ENCODE measurements at regions not wholly inside any gene's neighbourhood (a gene's known extent, or its start where the extent isn't known, plus 50 kb on each side); places are given as distances from the start of the nearest gene placed in this dataset.

DNA sequence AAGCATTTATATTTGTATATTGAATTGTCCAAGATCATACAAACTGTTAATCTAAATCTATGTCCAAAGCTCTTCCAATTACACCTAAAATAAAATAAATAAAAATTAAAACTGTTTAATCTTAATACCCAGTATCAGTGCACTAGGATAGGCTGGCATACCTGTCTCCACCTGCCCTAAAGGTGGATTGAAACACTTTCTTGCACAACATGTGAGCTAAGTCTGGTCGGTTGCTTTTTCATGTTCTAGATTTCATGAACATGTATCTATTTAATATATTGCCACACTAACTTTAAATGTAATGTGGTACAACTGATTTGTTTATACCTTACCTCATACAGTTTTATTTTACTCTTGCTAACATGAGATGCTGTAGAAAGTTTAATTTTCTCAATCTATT is 193.0 kb downstream of the VGLL3 start:
- intact Hi-C loops (cut with DNase I; ENCODE audit: low total_unique reads) = no loop called here
- Histone ChIP-seq H3K4me3 (no peak overlapping the region), H3K36me3 (ENCODE audit: low read depth, missing control alignments) (no peaks in the 10 kb centered on the region), H3K27ac (no peak overlapping the region), H3K9me3 (no peaks in the 10 kb centered on the region), H3K27me3 (no peaks in the 10 kb centered on the region), H3K4me1 (peaks cover 4% of the 10 kb centered on the region)
- TF ChIP-seq, protein P1, sequence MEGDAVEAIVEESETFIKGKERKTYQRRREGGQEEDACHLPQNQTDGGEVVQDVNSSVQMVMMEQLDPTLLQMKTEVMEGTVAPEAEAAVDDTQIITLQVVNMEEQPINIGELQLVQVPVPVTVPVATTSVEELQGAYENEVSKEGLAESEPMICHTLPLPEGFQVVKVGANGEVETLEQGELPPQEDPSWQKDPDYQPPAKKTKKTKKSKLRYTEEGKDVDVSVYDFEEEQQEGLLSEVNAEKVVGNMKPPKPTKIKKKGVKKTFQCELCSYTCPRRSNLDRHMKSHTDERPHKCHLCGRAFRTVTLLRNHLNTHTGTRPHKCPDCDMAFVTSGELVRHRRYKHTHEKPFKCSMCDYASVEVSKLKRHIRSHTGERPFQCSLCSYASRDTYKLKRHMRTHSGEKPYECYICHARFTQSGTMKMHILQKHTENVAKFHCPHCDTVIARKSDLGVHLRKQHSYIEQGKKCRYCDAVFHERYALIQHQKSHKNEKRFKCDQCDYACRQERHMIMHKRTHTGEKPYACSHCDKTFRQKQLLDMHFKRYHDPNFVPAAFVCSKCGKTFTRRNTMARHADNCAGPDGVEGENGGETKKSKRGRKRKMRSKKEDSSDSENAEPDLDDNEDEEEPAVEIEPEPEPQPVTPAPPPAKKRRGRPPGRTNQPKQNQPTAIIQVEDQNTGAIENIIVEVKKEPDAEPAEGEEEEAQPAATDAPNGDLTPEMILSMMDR (IDR thresholded peaks at IDR 0.05) = no peak
- no peak for TF ChIP-seq POLR2A (IDR thresholded peaks at IDR 0.05)
- DNase-seq = no peak
- 83 to 93% methylated on average over 1 of the region's 1 CpG for WGBS, 2 donors

DNA sequence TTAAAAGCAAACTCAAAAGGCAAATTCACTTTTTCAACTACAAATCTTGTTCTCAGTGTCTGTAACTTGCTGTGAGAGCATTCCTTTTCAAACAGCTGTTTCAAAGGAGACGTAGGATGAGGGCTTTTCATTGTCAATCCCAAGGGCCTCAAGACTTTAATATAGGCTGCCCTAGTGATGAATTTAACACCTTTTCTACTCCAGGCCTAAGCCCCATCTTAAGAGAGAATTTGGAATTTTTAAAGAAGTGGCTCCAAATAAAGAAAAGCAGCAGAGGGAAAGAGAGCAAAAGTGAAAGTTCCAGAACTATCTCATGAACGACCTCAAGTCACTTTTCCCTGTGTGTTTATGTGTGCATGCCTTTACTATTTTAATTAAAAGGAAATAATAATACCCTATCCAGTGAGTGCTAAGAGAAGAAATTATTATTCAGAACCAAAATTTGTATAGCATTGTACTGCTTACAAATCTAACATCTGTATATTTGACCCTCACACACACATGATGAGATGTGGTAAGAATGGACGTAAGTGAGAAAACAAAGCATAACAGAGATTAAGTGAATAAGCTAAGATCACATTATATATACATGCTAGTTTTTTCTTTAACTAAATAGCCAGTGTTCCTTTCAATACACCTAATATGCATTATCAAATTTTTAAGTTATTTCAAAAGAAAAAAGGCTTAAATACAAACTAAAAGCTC is 196.4 kb downstream of the VGLL3 start:
- Histone ChIP-seq H3K36me3 (ENCODE audit: low read depth, missing control alignments) (no peaks in the 10 kb centered on the region), H3K27me3 (no peaks in the 10 kb centered on the region), H3K4me3 (no peak overlapping the region), H3K9me3 (no peaks in the 10 kb centered on the region), H3K27ac (peak overlapping the region; percentile 59 to 86), H3K4me1 (peaks cover 4% of the 10 kb centered on the region)
- DNase-seq = no peak
- intact Hi-C loops (cut with DNase I; ENCODE audit: low total_unique reads) = no loop called here
- 49 to 52% methylated on average over 3 of the region's 3 CpGs for WGBS, 2 donors
- TF ChIP-seq, protein P1 (IDR thresholded peaks at IDR 0.05) = no peak
- TF ChIP-seq POLR2A (IDR thresholded peaks at IDR 0.05) = no peak

DNA sequence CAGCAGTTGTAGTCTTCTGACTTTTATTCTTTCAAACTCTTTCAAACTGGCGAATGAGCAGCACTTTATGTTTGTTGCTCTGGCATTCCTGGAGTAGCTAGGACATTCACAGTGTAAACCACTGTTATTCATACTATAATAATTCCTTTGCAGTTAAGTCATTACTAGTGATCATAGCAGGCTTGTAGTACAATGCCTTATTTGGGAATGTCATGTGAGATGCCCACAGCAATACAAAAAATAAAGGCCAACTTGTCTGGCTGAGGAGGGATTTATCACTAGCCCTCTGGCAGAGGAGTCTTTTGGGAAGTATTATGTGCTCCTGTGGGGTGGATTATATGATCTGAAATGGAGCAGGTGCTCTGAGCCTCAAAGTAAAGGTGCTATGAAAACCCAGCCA is 197.2 kb downstream of the VGLL3 start:
- 48 to 64% methylated on average over 1 of the region's 1 CpG for WGBS, 2 donors
- TF ChIP-seq, protein P1 (IDR thresholded peaks at IDR 0.05) = no peak
- TF ChIP-seq POLR2A (IDR thresholded peaks at IDR 0.05) = no peak
- Histone ChIP-seq H3K9me3 (no peaks in the 10 kb centered on the region), H3K27ac (peak overlapping the region; percentile 59 to 86), H3K4me3 (no peak overlapping the region), H3K4me1 (peaks cover 4% of the 10 kb centered on the region), H3K36me3 (ENCODE audit: low read depth, missing control alignments) (no peaks in the 10 kb centered on the region), H3K27me3 (no peaks in the 10 kb centered on the region)
- intact Hi-C loops (cut with DNase I; ENCODE audit: low total_unique reads) = no loop called here
- no peak for DNase-seq

DNA sequence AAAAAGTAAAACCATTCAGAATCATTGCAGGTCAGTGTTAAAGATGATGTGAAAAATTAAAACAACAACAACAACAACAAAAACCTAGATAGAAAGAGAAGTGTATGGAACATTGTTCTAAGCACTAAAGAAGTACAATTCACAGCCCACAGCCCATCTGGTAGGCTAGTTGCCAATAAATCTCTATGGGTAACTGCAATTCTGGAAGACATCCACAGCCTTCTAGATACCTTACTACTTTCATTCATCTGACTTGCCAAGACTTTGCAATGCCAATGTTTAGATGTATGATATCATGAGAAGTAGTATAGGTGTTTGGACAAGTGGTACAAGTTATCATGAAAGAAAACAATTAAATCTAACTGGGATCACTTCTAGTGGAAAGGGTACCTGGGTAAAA is 198.6 kb downstream of the VGLL3 start:
- no peak overlapping the region for H3K4me3 ChIP-seq
- no peak overlapping the region for H3K27ac ChIP-seq
- H3K9me3 ChIP-seq = no peaks in the 10 kb centered on the region
- no peaks in the 10 kb centered on the region for H3K36me3 ChIP-seq (ENCODE audit: low read depth, missing control alignments)
- no peak for TF ChIP-seq POLR2A (IDR thresholded peaks at IDR 0.05)
- TF ChIP-seq, protein P1 (IDR thresholded peaks at IDR 0.05) = no peak
- H3K4me1 ChIP-seq = peaks cover 4% of the 10 kb centered on the region
- no peak for DNase-seq
- intact Hi-C loops (cut with DNase I; ENCODE audit: low total_unique reads) = no loop called here
- H3K27me3 ChIP-seq = no peaks in the 10 kb centered on the region

DNA sequence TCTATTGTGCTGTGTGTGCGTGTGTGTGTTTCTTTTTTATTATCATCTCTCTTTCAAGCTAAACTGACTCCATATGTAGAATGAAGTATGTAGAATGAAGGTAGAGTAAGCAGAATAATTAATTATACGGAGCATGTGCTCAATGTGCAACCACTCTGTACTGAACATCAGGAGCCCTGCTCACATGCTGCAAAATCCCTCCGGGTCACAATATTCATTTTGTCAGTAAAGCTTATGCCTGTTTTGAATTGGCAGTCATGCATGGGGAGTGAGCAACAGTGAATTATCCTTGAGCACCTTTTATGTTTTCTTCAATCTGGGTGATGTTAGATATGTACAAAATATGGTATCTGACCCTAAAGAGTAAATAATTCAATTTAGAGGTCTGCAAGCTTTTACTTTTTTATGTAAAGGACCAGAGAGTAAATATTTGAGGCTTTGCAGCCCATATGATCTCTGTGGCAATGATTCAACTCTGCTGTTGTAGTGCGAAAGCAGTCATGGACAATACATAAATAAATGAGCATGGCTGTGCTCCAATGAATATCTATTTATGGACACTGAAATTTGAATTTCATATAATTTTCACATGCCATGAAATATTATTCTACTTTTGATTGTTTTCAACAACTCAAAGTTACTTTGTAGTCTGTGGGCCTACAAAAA is 199.9 kb downstream of the VGLL3 start:
- 94 to 95% methylated on average over 4 of the region's 4 CpGs for whole genome bisulfite sequencing, 2 donors
- no peak for DNase-seq
- TF ChIP-seq POLR2A (IDR thresholded peaks at IDR 0.05) = no peak
- TF ChIP-seq, protein P1 (IDR thresholded peaks at IDR 0.05) = no peak
- no peak overlapping the region for H3K27ac ChIP-seq
- no peak overlapping the region for H3K4me3 ChIP-seq
- H3K27me3 ChIP-seq = no peaks in the 10 kb centered on the region
- no peaks in the 10 kb centered on the region for H3K9me3 ChIP-seq
- H3K36me3 ChIP-seq (ENCODE audit: low read depth, missing control alignments) = no peaks in the 10 kb centered on the region
- intact Hi-C loops (cut with DNase I; ENCODE audit: low total_unique reads) = no loop called here
- H3K4me1 ChIP-seq = peaks cover 4% of the 10 kb centered on the region

Data from testis (tissue), 2 donors.